ENCODE measurements at regions not wholly inside any gene's neighbourhood (a gene's known extent, or its start where the extent isn't known, plus 50 kb on each side); places are given as distances from the start of the nearest gene placed in this dataset.
"Not testable (repeated sequence)": the region's sequence is repeated elsewhere in the genome, so short reads cannot be mapped to it uniquely, and the experiment has no call there.

DNA sequence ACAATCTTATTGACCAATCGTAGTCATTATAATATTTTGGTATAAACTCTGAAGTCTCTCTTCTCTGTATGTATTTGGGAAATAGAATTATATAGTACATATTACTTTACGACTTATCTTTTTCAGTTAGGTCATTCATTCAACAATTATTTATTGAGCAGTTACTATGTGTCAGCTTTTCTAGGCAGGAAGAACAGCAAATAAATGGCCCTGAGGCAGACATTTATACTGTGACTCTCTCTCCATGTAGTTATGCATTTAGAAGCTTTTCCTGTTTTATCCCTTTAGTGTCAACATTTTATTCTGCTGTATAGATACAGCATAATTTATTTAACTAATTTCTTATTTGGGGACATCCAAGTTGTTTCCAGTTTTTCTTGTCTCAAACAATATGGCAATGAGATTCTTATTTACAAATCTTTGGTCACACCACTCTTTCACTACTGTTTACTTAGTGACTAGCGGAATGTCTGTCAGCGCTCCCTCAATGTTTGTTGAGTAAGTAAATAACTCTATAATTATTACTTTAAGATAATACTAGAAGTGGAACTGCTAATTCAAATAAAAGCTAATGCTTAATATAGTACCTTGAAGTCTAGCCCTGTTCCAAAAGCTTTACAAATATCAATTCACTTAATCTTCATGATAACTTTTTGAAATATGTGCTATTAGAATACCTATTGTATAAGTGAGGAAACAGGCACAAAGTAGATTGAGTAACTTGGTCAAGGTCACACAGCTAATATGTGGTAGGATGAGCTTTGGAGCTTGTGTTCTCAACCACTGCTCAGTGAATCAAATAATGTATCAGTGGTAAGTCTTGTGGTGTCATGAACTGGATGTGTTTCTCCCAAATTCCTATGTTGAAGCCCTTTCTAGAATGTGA, 465.6 kb downstream of the SIPA1L2 start:
- TF ChIP-seq, protein P1, sequence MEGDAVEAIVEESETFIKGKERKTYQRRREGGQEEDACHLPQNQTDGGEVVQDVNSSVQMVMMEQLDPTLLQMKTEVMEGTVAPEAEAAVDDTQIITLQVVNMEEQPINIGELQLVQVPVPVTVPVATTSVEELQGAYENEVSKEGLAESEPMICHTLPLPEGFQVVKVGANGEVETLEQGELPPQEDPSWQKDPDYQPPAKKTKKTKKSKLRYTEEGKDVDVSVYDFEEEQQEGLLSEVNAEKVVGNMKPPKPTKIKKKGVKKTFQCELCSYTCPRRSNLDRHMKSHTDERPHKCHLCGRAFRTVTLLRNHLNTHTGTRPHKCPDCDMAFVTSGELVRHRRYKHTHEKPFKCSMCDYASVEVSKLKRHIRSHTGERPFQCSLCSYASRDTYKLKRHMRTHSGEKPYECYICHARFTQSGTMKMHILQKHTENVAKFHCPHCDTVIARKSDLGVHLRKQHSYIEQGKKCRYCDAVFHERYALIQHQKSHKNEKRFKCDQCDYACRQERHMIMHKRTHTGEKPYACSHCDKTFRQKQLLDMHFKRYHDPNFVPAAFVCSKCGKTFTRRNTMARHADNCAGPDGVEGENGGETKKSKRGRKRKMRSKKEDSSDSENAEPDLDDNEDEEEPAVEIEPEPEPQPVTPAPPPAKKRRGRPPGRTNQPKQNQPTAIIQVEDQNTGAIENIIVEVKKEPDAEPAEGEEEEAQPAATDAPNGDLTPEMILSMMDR (conservative IDR thresholded peaks at IDR 0.05; ENCODE audit: low read depth, low read length) = no peak
- H3K4me3 ChIP-seq (ENCODE audit: low read depth, low read length) = no peak overlapping the region
- DNase-seq (ENCODE audit: low read depth) = peak; percentile 12

DNA sequence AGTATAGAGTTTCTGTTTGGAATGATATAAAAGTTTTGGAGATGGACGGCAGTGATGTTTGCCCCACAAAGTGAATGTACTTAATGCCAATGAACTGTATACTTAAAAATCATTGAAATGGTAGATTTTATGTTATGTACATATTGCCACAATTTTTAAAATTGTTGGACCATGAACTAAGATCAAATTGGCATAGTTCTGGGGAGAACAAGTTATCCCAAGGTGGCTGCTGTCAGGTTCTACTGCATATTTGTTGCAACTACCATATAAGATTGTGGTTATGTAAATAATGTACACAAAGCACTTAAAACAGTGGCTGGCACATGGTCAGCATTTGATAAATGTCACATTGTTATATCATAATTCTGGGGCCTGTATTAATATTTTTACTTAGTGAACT, 466.4 kb downstream of the SIPA1L2 start:
- TF ChIP-seq, protein P1 (conservative IDR thresholded peaks at IDR 0.05; ENCODE audit: low read depth, low read length) = no peak
- H3K4me3 ChIP-seq (ENCODE audit: low read depth, low read length) = no peak overlapping the region
- no peak for DNase-seq (ENCODE audit: low read depth)

DNA sequence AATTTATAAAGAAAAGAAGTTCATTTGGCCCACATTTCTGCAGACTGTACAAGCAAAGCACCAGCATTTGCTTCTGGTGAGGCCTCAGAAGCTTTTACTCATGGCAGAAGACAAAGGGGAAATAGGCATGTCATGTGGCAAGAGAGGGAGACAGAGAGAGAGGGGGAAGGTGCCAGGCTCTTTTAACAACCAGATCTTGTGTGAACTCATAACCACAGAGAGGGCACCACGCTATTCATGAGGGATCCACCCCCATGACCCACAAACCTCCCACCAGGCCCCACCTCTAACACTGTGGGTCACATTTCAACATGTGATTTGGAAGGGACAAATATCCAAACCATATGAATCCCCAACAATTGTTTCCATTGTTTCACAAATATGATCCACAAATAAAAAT, 467.9 kb downstream of the SIPA1L2 start:
- no peak overlapping the region for H3K4me3 ChIP-seq (ENCODE audit: low read depth, low read length)
- TF ChIP-seq, protein P1 (conservative IDR thresholded peaks at IDR 0.05; ENCODE audit: low read depth, low read length) = no peak
- DNase-seq (ENCODE audit: low read depth) = no peak

DNA sequence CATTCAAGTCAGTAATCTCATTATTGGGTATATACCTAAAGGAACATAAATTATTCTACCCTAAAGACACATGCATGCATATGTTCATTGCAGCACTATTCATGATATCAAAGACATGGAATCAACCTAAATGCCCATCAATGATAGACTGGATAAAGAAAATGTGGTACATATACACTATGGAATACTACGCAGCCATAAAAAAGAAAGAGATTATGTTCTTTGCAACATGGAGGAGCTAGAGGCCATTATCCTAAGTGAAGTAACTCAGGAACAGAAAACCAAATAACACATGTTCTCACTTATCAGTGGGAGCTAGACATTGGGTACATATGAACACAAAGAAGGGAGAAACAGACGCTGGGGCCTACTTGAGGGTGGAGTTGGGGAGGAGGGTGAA, 471.4 kb downstream of the SIPA1L2 start:
- DNase-seq (ENCODE audit: low read depth); H3K4me3 ChIP-seq (ENCODE audit: low read depth, low read length): not testable (repeated sequence)

DNA sequence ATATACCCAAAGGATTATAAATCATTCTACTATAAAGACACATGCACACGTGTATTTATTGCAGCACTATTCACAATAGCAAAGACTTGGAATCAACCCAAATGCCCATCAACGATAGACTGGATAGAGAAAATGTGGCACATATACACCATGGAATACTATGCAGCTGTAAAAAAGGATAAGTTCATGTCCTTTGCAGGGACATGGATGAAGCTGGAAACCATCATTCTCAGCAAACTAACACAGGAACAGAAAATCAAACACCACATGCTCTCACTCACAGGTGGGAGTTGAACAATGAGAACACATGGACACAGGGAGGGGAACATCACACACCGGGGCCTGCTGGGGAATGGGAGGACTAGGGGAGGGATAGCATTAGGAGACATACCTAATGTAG, 473.9 kb downstream of the SIPA1L2 start:
- not testable (repeated sequence) for H3K4me3 ChIP-seq (ENCODE audit: low read depth, low read length); DNase-seq (ENCODE audit: low read depth)

DNA sequence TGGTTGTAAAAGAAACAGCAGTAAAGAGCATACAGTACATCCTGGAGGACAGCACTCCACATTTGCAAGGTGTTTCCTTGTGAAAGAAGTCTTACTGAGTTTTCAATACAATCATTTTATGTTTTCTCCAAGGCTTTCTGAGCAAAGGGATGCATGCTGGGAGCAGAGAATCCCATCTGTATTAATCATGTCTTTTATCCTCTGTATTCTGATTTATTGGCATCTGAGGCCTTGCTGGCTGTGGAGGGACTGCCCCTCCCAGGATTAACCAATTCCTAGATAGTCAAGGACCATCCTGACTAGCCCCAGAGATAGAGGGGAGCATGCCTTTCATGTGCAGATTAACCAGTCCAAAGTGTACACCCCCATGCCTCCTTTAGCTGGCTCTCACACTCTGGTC, 476.3 kb downstream of the SIPA1L2 start:
- DNase-seq (ENCODE audit: low read depth) = no peak
- TF ChIP-seq, protein P1 (conservative IDR thresholded peaks at IDR 0.05; ENCODE audit: low read depth, low read length) = no peak
- H3K4me3 ChIP-seq (ENCODE audit: low read depth, low read length) = no peak overlapping the region

DNA sequence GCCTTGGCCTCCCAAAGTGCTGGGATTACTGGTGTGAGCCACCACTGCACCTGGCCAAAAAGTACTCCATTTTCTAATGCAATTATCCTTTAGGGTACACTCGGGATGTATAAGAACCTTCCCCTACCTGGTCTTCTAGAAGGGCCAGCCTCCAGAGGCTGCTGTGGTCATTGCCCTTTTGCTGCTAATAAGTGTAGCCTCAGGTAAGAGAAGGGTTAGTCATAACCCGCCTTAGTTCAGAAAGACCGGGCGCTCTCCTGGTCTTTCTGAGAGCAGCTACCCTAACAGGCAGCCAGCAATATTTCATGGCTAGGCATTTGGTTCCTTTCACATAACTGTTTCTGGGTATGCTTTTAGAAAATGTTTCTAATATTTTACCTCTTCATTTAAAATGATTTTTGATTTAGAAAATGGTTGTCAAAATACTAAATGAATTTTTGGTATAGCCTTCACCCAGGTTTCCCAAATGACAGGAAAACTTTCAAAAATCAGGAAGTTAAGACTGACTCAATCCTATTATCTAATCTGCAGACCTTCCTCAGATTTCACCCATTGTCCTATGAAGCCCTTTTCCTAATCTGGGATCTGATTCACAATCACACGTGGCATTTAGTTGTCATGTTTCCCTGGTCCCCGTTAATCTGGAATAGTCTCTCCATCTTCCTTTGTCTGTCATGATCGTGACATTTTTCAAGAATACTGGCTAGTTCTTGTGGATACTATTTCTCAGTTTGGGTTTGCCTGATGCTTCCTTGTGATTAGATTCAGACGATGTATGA, 479.0 kb downstream of the SIPA1L2 start:
- H3K4me3 ChIP-seq (ENCODE audit: low read depth, low read length) = no peak overlapping the region
- no peak for DNase-seq (ENCODE audit: low read depth)
- TF ChIP-seq, protein P1 (conservative IDR thresholded peaks at IDR 0.05; ENCODE audit: low read depth, low read length) = no peak

Measured in choroid plexus epithelial cell (primary cell).